ENCODE measurements at regions not wholly inside any gene's neighbourhood (a gene's known extent, or its start where the extent isn't known, plus 50 kb on each side); places are given as distances from the start of the nearest gene placed in this dataset.

- TF ChIP-seq REST (IDR thresholded peaks at IDR 0.05; ENCODE audit: unreplicated experiment), result no peak
These were observed 241.0 kb downstream of the HNMT start (continued) for GRCh38 chr2:138205281-138205680.

- H3K9me3 Mint-ChIP-seq, result 0 out of 3 replicates have a peak, but pooled peaks cover 5% of the 10 kb centered on the region
- Histone ChIP-seq H3K27me3 (ENCODE audit: insufficient read depth) (no peaks in the 10 kb centered on the region), H3K4me3 (no peak overlapping the region), H3K4me2 (no peak overlapping the region), H3K79me2 (replicated peaks; ENCODE audit: insufficient read depth) (no peaks in the 10 kb centered on the region), H3K9me2 (ENCODE audit: insufficient read depth) (peaks cover 3% of the 10 kb centered on the region; the same call in 1 of the 2 replicates), H2AFZ (no peak overlapping the region), H3F3A (replicated peaks; ENCODE audit: low read depth) (no peaks in the 10 kb centered on the region), H3K27ac (ENCODE audit: low read depth) (no peak overlapping the region), H3K4me1 (ENCODE audit: insufficient read depth) (no peaks in the 10 kb centered on the region), H3K36me3 (ENCODE audit: insufficient read depth) (no peaks in the 10 kb centered on the region), H4K20me1 (replicated peaks; ENCODE audit: insufficient read depth) (no peaks in the 10 kb centered on the region)
- peaks cover under 1% of the 10 kb centered on the region for H3K4me1 Mint-ChIP-seq
- DNase-seq (ENCODE audit: low spot score) (no peak), ATAC-seq (no peak)
- no peak overlapping the region for H3K4me3 Mint-ChIP-seq
- no peak overlapping the region for H3K27ac Mint-ChIP-seq
- no peaks in the 10 kb centered on the region for H3K27me3 Mint-ChIP-seq (ENCODE audit: insufficient read depth, low read depth, poor library complexity)
- peaks cover 8% of the 10 kb centered on the region; the same call in 2 of the 3 replicates for H3K36me3 Mint-ChIP-seq (ENCODE audit: low read depth)
- TF ChIP-seq ZNF114 (CRISPR knock-in tag; IDR thresholded peaks at IDR 0.05) (no peak), REST (IDR thresholded peaks at IDR 0.05; ENCODE audit: unreplicated experiment) (no peak), ZNF462 (CRISPR knock-in tag; IDR thresholded peaks at IDR 0.05) (no peak), JUNB (IDR thresholded peaks at IDR 0.05; ENCODE audit: unreplicated experiment) (no peak), STAT1 (IDR thresholded peaks at IDR 0.05; ENCODE audit: unreplicated experiment) (no peak), EZH2phosphoT487 (IDR thresholded peaks at IDR 0.05; ENCODE audit: unreplicated experiment) (no peak), NANOG (IDR thresholded peaks at IDR 0.05; ENCODE audit: borderline replicate concordance) (no peak)
- TF ChIP-seq, protein P1, sequence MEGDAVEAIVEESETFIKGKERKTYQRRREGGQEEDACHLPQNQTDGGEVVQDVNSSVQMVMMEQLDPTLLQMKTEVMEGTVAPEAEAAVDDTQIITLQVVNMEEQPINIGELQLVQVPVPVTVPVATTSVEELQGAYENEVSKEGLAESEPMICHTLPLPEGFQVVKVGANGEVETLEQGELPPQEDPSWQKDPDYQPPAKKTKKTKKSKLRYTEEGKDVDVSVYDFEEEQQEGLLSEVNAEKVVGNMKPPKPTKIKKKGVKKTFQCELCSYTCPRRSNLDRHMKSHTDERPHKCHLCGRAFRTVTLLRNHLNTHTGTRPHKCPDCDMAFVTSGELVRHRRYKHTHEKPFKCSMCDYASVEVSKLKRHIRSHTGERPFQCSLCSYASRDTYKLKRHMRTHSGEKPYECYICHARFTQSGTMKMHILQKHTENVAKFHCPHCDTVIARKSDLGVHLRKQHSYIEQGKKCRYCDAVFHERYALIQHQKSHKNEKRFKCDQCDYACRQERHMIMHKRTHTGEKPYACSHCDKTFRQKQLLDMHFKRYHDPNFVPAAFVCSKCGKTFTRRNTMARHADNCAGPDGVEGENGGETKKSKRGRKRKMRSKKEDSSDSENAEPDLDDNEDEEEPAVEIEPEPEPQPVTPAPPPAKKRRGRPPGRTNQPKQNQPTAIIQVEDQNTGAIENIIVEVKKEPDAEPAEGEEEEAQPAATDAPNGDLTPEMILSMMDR (conservative IDR thresholded peaks at IDR 0.05; ENCODE audit: low read depth in 2 of 2), result no peak
These were observed 243.0 kb downstream of the HNMT start for GRCh38 chr2:138207074-138207930.

Data from GM23338 (cell line).